WTC11 (cell line): ENCODE measurements at regions not wholly inside any gene's neighbourhood (a gene's known extent, or its start where the extent isn't known, plus 50 kb on each side); places are given as distances from the start of the nearest gene placed in this dataset.
A peak's percentile ranks its signal among the peaks of the same experiment; 100 is the strongest.

Experiments used
- ATAC-seq: fragments of 200-7000 bp; cut with Tn5 transposase; 2 replicates; pipeline ENCODE4 v1.10.0; 2021; ENCODE audit warnings: mild to moderate bottlenecking, moderate library complexity
- CTCF ChIA-PET: fragments of 300-600 bp; sonication (Branson Sonifier 250); formaldehyde crosslinking; loops from one replicate; lab custom pipeline; 2021; ENCODE audit warnings: antibody characterized with exemption; lab: Charles Lee
- POLR2A ChIA-PET: fragments of 350-600 bp; sonication (Branson Sonifier 250); formaldehyde crosslinking; loops from one replicate; lab custom pipeline; 2021; ENCODE audit warnings: antibody characterized with exemption; lab: Charles Lee
- DNase-seq: peaks from one replicate; pipeline ENCODE4 v3.0.0; 2021; ENCODE audit warnings: low spot score
- H3K27ac Mint-ChIP-seq: 2 replicates; pipeline ENCODE4 v1.8.0; 2021; ENCODE audit warnings: mixed read lengths
- H3K27me3 Mint-ChIP-seq: 2 replicates; pipeline ENCODE4 v1.8.0; 2021; ENCODE audit warnings: low read depth, mild to moderate bottlenecking, moderate library complexity, mixed read lengths
- H3K36me3 Mint-ChIP-seq: 2 replicates; pipeline ENCODE4 v1.8.0; 2021; ENCODE audit warnings: mixed read lengths
- H3K4me1 Mint-ChIP-seq: 2 replicates; pipeline ENCODE4 v1.8.0; 2022; ENCODE audit warnings: mixed read lengths
- H3K4me3 Mint-ChIP-seq: 2 replicates; pipeline ENCODE4 v1.8.0; 2021; ENCODE audit warnings: mild to moderate bottlenecking, moderate library complexity, mixed read lengths
- H3K9me3 Mint-ChIP-seq: 2 replicates; pipeline ENCODE4 v1.8.0; 2021; ENCODE audit warnings: mixed read lengths
- CBFB ChIP-seq: sonication (generic); formaldehyde crosslinking; IDR thresholded peaks from 2 replicates; pipeline ENCODE4 v1.8.1; 2022; ENCODE audit warnings: mild to moderate bottlenecking, low read depth, missing genetic modification reagents
- CREB1 ChIP-seq: sonication (generic); formaldehyde crosslinking; IDR thresholded peaks from 2 replicates; pipeline ENCODE4 v1.8.0; 2023; ENCODE audit warnings: mild to moderate bottlenecking, missing genetic modification reagents
- CREM ChIP-seq: sonication (generic); formaldehyde crosslinking; IDR thresholded peaks from 2 replicates; pipeline ENCODE4 v1.8.1; 2022; ENCODE audit warnings: mild to moderate bottlenecking, missing genetic modification reagents, moderate library complexity
- ELF4 ChIP-seq: sonication (generic); formaldehyde crosslinking; IDR thresholded peaks from 2 replicates; pipeline ENCODE4 v1.8.1; 2022; ENCODE audit warnings: low read depth, mild to moderate bottlenecking, moderate library complexity, missing genetic modification reagents
- ETV6 ChIP-seq: sonication (generic); formaldehyde crosslinking; IDR thresholded peaks from 2 replicates; pipeline ENCODE4 v1.8.1; 2022; ENCODE audit warnings: mild to moderate bottlenecking, missing genetic modification reagents
- FOXK1 ChIP-seq: sonication (generic); formaldehyde crosslinking; IDR thresholded peaks from 2 replicates; pipeline ENCODE4 v1.8.0; 2022; ENCODE audit warnings: mild to moderate bottlenecking, moderate library complexity, missing genetic modification reagents
- MYBL2 ChIP-seq: sonication (generic); formaldehyde crosslinking; IDR thresholded peaks from 2 replicates; pipeline ENCODE4 v1.8.1; 2023; ENCODE audit warnings: mild to moderate bottlenecking, moderate library complexity, missing genetic modification reagents
- NR2C2 ChIP-seq: sonication (generic); formaldehyde crosslinking; IDR thresholded peaks from 2 replicates; pipeline ENCODE4 v1.8.0; 2022; ENCODE audit warnings: mild to moderate bottlenecking, missing genetic modification reagents
- SMAD3 ChIP-seq: sonication (generic); formaldehyde crosslinking; IDR thresholded peaks from 2 replicates; pipeline ENCODE4 v1.8.0; 2022; ENCODE audit warnings: missing genetic modification reagents, mild to moderate bottlenecking, borderline replicate concordance
- TEAD4 ChIP-seq: sonication (generic); formaldehyde crosslinking; IDR thresholded peaks from 2 replicates; pipeline ENCODE4 v1.8.0; 2022; ENCODE audit warnings: mild to moderate bottlenecking, missing genetic modification reagents
- ZNF121 ChIP-seq: sonication (generic); formaldehyde crosslinking; IDR thresholded peaks from 2 replicates; pipeline ENCODE4 v1.8.0; 2023; ENCODE audit warnings: missing genetic modification reagents
- TF ChIP-seq, protein P1 (sequence below): sonication (generic); formaldehyde crosslinking; IDR thresholded peaks from 2 replicates; pipeline ENCODE4 v1.8.0; 2022; ENCODE audit warnings: mild to moderate bottlenecking, missing genetic modification reagents
- TF ChIP-seq, protein P2 (sequence below): sonication (generic); formaldehyde crosslinking; IDR thresholded peaks from 2 replicates; pipeline ENCODE4 v1.8.1; 2022; ENCODE audit warnings: low read depth, mild to moderate bottlenecking, moderate library complexity, missing genetic modification reagents, borderline replicate concordance
- TF ChIP-seq, protein P3 (sequence below): fragments of 250-450 bp; sonication (Bioruptor Pico); IDR thresholded peaks from 2 replicates; pipeline ENCODE4 v1.9.0; 2021; ENCODE audit warnings: mild to moderate bottlenecking
- TF ChIP-seq, protein P4 (sequence below): fragments of 200-600 bp; IDR thresholded peaks from 2 replicates; pipeline ENCODE4 v1.8.0; 2022; ENCODE audit warnings: antibody characterized with exemption
- TF ChIP-seq, protein P5 (sequence below): sonication (generic); formaldehyde crosslinking; IDR thresholded peaks from 2 replicates; pipeline ENCODE4 v1.8.0; 2022; ENCODE audit warnings: mild to moderate bottlenecking, missing genetic modification reagents
- TF ChIP-seq, protein P6 (sequence below): sonication (generic); formaldehyde crosslinking; IDR thresholded peaks from 2 replicates; pipeline ENCODE4 v1.8.1; 2022; ENCODE audit warnings: mild to moderate bottlenecking, missing genetic modification reagents, moderate library complexity, borderline replicate concordance
- TF ChIP-seq, protein P7 (sequence below): sonication (generic); formaldehyde crosslinking; IDR thresholded peaks from 2 replicates; pipeline ENCODE4 v1.8.0; 2022; ENCODE audit warnings: mild to moderate bottlenecking, missing genetic modification reagents
- TF ChIP-seq, protein P8 (sequence below): fragments of 250-450 bp; sonication (Bioruptor Pico); conservative IDR thresholded peaks from 2 replicates; pipeline ENCODE4 v1.9.0; 2021; ENCODE audit warnings: mild to moderate bottlenecking

DNA sequence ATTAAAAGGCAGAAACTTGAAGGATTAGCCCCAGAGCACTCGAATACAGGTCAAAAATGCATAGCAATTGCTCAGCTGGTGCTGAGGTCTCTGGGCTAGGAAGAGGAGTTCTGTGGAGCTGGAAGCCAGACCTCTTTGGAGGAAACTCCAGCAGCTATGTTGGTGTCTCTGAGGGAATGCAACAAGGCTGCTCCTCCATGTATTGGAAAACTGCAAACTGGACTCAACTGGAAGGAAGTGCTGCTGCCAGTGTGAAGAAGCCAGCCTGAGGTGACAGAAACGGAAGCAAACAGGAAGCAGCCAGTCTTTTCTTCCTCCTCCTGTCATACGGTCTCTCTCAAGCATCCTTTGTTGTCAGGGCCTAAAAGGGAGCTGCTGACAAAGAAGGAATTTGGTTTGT, 233.4 kb upstream of the FGGY start (continued):
- TF ChIP-seq, protein P1, sequence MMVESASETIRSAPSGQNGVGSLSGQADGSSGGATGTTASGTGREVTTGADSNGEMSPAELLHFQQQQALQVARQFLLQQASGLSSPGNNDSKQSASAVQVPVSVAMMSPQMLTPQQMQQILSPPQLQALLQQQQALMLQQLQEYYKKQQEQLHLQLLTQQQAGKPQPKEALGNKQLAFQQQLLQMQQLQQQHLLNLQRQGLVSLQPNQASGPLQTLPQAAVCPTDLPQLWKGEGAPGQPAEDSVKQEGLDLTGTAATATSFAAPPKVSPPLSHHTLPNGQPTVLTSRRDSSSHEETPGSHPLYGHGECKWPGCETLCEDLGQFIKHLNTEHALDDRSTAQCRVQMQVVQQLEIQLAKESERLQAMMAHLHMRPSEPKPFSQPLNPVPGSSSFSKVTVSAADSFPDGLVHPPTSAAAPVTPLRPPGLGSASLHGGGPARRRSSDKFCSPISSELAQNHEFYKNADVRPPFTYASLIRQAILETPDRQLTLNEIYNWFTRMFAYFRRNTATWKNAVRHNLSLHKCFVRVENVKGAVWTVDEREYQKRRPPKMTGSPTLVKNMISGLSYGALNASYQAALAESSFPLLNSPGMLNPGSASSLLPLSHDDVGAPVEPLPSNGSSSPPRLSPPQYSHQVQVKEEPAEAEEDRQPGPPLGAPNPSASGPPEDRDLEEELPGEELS (CRISPR knock-in tag): 0 out of 2 replicates have a peak, but pooled peaks have one; percentile 21
- TF ChIP-seq SMAD3 (no peak), NR2C2 (CRISPR knock-in tag) (no peak), TEAD4 (CRISPR knock-in tag) (no peak), ETV6 (peak; percentile 88; the same call in 1 of the 2 replicates), CBFB (CRISPR knock-in tag) (no peak), ZNF121 (CRISPR knock-in tag) (no peak), FOXK1 (peak; percentile 38; the same call in 1 of the 2 replicates), MYBL2 (CRISPR knock-in tag) (no peak), CREB1 (CRISPR knock-in tag) (no peak), ELF4 (CRISPR knock-in tag) (no peak), CREM (CRISPR knock-in tag) (no peak)
- TF ChIP-seq, protein P2, sequence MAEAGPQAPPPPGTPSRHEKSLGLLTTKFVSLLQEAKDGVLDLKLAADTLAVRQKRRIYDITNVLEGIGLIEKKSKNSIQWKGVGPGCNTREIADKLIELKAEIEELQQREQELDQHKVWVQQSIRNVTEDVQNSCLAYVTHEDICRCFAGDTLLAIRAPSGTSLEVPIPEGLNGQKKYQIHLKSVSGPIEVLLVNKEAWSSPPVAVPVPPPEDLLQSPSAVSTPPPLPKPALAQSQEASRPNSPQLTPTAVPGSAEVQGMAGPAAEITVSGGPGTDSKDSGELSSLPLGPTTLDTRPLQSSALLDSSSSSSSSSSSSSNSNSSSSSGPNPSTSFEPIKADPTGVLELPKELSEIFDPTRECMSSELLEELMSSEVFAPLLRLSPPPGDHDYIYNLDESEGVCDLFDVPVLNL (CRISPR knock-in tag): no peak
- TF ChIP-seq, protein P3, sequence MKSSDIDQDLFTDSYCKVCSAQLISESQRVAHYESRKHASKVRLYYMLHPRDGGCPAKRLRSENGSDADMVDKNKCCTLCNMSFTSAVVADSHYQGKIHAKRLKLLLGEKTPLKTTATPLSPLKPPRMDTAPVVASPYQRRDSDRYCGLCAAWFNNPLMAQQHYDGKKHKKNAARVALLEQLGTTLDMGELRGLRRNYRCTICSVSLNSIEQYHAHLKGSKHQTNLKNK (CRISPR knock-in tag): no peak
- TF ChIP-seq, protein P4, sequence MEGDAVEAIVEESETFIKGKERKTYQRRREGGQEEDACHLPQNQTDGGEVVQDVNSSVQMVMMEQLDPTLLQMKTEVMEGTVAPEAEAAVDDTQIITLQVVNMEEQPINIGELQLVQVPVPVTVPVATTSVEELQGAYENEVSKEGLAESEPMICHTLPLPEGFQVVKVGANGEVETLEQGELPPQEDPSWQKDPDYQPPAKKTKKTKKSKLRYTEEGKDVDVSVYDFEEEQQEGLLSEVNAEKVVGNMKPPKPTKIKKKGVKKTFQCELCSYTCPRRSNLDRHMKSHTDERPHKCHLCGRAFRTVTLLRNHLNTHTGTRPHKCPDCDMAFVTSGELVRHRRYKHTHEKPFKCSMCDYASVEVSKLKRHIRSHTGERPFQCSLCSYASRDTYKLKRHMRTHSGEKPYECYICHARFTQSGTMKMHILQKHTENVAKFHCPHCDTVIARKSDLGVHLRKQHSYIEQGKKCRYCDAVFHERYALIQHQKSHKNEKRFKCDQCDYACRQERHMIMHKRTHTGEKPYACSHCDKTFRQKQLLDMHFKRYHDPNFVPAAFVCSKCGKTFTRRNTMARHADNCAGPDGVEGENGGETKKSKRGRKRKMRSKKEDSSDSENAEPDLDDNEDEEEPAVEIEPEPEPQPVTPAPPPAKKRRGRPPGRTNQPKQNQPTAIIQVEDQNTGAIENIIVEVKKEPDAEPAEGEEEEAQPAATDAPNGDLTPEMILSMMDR: no peak
- TF ChIP-seq, protein P5, sequence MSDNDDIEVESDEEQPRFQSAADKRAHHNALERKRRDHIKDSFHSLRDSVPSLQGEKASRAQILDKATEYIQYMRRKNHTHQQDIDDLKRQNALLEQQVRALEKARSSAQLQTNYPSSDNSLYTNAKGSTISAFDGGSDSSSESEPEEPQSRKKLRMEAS (CRISPR knock-in tag): 0 out of 2 replicates have a peak, but pooled peaks have one; percentile 19

DNA sequence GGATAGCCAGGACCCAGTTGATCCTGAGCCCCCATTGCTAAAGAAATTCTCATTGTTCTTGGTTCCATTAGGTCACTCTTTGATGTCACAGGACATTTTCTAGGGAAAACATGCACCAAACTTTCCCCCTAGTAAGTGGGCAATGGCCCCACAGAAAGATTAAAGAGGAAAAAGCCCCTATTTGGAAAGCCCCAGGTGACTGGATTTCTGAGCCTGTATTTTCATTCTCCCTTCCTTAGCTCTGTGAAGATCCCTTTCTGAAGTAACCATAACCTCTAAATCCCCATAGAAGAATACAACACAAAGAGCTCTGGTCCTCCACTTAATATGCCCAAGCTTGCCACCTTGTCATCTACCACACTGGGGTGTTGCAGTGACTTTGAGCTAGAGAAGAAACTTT, 232.3 kb upstream of the FGGY start:
- CTCF ChIA-PET: interaction anchor here (0.7 to 0.9 kb wide), 2 partner anchors 18 to 369 kb away, joined by 3 read pairs; no protein-coding TSS in a partner anchor
- POLR2A ChIA-PET: no interaction called here
- H3K9me3 Mint-ChIP-seq: no peaks in the 10 kb centered on the region
- H3K27me3 Mint-ChIP-seq: no peaks in the 10 kb centered on the region
- H3K4me3 Mint-ChIP-seq: no peak overlapping the region
- H3K36me3 Mint-ChIP-seq: peaks cover 4% of the 10 kb centered on the region
- TF ChIP-seq, protein P6, sequence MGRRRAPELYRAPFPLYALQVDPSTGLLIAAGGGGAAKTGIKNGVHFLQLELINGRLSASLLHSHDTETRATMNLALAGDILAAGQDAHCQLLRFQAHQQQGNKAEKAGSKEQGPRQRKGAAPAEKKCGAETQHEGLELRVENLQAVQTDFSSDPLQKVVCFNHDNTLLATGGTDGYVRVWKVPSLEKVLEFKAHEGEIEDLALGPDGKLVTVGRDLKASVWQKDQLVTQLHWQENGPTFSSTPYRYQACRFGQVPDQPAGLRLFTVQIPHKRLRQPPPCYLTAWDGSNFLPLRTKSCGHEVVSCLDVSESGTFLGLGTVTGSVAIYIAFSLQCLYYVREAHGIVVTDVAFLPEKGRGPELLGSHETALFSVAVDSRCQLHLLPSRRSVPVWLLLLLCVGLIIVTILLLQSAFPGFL (CRISPR knock-in tag): no peak
- TF ChIP-seq, protein P7, sequence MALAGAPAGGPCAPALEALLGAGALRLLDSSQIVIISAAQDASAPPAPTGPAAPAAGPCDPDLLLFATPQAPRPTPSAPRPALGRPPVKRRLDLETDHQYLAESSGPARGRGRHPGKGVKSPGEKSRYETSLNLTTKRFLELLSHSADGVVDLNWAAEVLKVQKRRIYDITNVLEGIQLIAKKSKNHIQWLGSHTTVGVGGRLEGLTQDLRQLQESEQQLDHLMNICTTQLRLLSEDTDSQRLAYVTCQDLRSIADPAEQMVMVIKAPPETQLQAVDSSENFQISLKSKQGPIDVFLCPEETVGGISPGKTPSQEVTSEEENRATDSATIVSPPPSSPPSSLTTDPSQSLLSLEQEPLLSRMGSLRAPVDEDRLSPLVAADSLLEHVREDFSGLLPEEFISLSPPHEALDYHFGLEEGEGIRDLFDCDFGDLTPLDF (CRISPR knock-in tag): no peak
- TF ChIP-seq ELF4 (CRISPR knock-in tag): no peak
- TF ChIP-seq, protein P8, sequence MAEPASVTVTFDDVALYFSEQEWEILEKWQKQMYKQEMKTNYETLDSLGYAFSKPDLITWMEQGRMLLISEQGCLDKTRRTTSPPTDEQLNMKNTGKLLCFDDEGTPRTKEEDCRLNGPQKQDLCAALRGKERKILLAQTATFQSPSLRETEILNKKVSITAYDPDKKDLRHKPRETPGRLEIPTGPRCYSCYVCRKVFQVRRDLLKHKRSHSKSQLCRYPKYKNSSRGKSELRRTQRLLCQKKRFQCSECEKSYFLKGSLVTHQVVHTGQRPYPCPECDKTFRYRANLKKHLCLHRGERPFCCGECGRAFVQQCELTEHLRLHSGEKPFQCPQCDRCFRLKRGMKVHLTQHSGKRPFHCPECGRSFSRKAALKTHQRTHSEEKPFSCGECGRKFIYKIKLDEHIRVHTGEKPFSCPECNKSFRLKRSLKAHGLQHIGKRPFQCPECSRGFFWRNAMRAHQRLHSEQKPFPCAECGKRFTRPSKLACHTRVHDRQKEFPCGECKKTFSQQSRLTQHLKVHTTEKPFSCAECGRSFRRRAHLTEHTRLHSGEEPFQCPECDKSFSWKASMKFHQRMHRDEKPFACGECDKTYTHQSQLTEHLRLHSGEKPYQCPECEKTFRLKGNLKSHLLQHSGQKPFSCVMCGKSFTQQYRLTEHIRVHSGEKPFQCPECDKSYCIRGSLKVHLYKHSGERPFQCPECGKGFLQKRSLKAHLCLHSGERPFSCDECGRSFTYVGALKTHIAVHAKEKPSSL (CRISPR knock-in tag): no peak
- no peak for TF ChIP-seq MYBL2 (CRISPR knock-in tag)
- DNase-seq (no peak), ATAC-seq (no peak)
- peak overlapping the region; percentile 99 for H3K27ac Mint-ChIP-seq
- peaks cover 79% of the 10 kb centered on the region for H3K4me1 Mint-ChIP-seq
